ENCODE measurements at regions not wholly inside any gene's neighbourhood (a gene's known extent, or its start where the extent isn't known, plus 50 kb on each side); places are given as distances from the start of the nearest gene placed in this dataset.
A peak's percentile ranks its signal among the peaks of the same experiment; 100 is the strongest.

GRCh38 chr1:234765181-234765580, 155.2 kb upstream of the IRF2BP2 start:
- Histone ChIP-seq H3K36me3 (replicated peaks in 1 of 2; ENCODE audit: control insufficient read depth in 1 of 2, insufficient read depth in 2 of 2, low read length in 2 of 2) (no peaks in the 10 kb centered on the region), H3K27ac (ENCODE audit: low read depth in 1 of 2, low read length in 2 of 2) (no peak overlapping the region), H2AFZ (ENCODE audit: insufficient read depth, low read depth, low read length, poor library complexity, severe bottlenecking) (no peak overlapping the region), H3K27me3 (ENCODE audit: control insufficient read depth in 2 of 2, insufficient read depth in 2 of 2, low read length in 2 of 2) (no peaks in the 10 kb centered on the region), H3K9me3 (replicated peaks in 1 of 2; ENCODE audit: control insufficient read depth in 1 of 2, insufficient read depth in 1 of 2, low read length in 2 of 2) (no peaks in the 10 kb centered on the region), H3K79me2 (ENCODE audit: insufficient read depth, low read length) (no peaks in the 10 kb centered on the region), H3K4me2 (replicated peaks; ENCODE audit: extremely low read depth, low read length, poor library complexity, severe bottlenecking) (no peak overlapping the region), H4K20me1 (ENCODE audit: insufficient read depth, low read length) (no peaks in the 10 kb centered on the region), H3K9ac (ENCODE audit: insufficient read depth, low read length, poor library complexity, severe bottlenecking) (no peak overlapping the region), H3K4me1 (ENCODE audit: control insufficient read depth in 1 of 2, insufficient read depth in 2 of 2, low read length in 2 of 2) (peaks cover 38 to 48% of the 10 kb centered on the region in 2 donors), H3K4me3 (replicated peaks in 1 of 3; ENCODE audit: low read depth in 2 of 3, low read length in 3 of 3) (no peak overlapping the region)
- WGBS (ENCODE audit: insufficient coverage), result no CpG with 5 or more reads among the region's 4 CpGs
- H3K9me3 Mint-ChIP-seq, result no peaks in the 10 kb centered on the region
- peak overlapping the region in 1 of 7 donors; percentile 10 for H3K27ac Mint-ChIP-seq
- no peak for TF ChIP-seq CTCF (IDR thresholded peaks at IDR 0.05)
- no peak for DNase-seq
- H3K4me3 Mint-ChIP-seq, result no peak overlapping the region
- H3K27me3 Mint-ChIP-seq (ENCODE audit: low read depth in 3 of 3), result peaks cover 0 to 9% (median 0%) of the 10 kb centered on the region in 3 donors
- intact Hi-C loops (cut with micrococcal nuclease), result no loop called here
- H3K36me3 Mint-ChIP-seq, result peaks cover 0 to 4% of the 10 kb centered on the region in 2 donors
- H3K4me1 Mint-ChIP-seq, result peaks cover 56% of the 10 kb centered on the region

- peaks cover 59% of the 10 kb centered on the region for H3K4me1 Mint-ChIP-seq
- peaks cover 0 to 9% (median 1%) of the 10 kb centered on the region in 3 donors for H3K27me3 Mint-ChIP-seq (ENCODE audit: low read depth in 3 of 3)
- Histone ChIP-seq H3K27ac (ENCODE audit: low read depth in 1 of 2, low read length in 2 of 2) (no peak overlapping the region), H3K9ac (ENCODE audit: insufficient read depth, low read length, poor library complexity, severe bottlenecking) (no peak overlapping the region), H3K4me3 (replicated peaks in 1 of 3; ENCODE audit: low read depth in 2 of 3, low read length in 3 of 3) (no peak overlapping the region), H3K4me1 (ENCODE audit: control insufficient read depth in 1 of 2, insufficient read depth in 2 of 2, low read length in 2 of 2) (peaks cover 42 to 52% of the 10 kb centered on the region in 2 donors), H3K79me2 (ENCODE audit: insufficient read depth, low read length) (no peaks in the 10 kb centered on the region), H3K36me3 (replicated peaks in 1 of 2; ENCODE audit: control insufficient read depth in 1 of 2, insufficient read depth in 2 of 2, low read length in 2 of 2) (no peaks in the 10 kb centered on the region), H2AFZ (ENCODE audit: insufficient read depth, low read depth, low read length, poor library complexity, severe bottlenecking) (no peak overlapping the region), H3K4me2 (replicated peaks; ENCODE audit: extremely low read depth, low read length, poor library complexity, severe bottlenecking) (no peak overlapping the region), H4K20me1 (ENCODE audit: insufficient read depth, low read length) (no peaks in the 10 kb centered on the region), H3K9me3 (replicated peaks in 1 of 2; ENCODE audit: control insufficient read depth in 1 of 2, insufficient read depth in 1 of 2, low read length in 2 of 2) (no peaks in the 10 kb centered on the region), H3K27me3 (ENCODE audit: control insufficient read depth in 2 of 2, insufficient read depth in 2 of 2, low read length in 2 of 2) (no peaks in the 10 kb centered on the region)
- H3K9me3 Mint-ChIP-seq, result peaks cover 0 to 3% (median 0%) of the 10 kb centered on the region in 7 donors
- TF ChIP-seq CTCF (IDR thresholded peaks at IDR 0.05), result no peak
- intact Hi-C loops (cut with micrococcal nuclease), result no loop called here
- no peak for DNase-seq
- 73% methylated on average over 6 of the region's 8 CpGs for WGBS (ENCODE audit: insufficient coverage)
- peaks cover 0 to 2% of the 10 kb centered on the region in 2 donors for H3K36me3 Mint-ChIP-seq
- H3K4me3 Mint-ChIP-seq, result no peak overlapping the region
- no peak overlapping the region for H3K27ac Mint-ChIP-seq
These were observed 153.9 kb upstream of the IRF2BP2 start for GRCh38 chr1:234763910-234764309.

Data from CD14-positive monocyte (primary cell).